ENCODE measurements at regions not wholly inside any gene's neighbourhood (a gene's known extent, or its start where the extent isn't known, plus 50 kb on each side); places are given as distances from the start of the nearest gene placed in this dataset.

GRCh38 chr2:19086231-19086651 lies 272.2 kb downstream of the OSR1 start:
- H2AFZ ChIP-seq (replicated peaks; ENCODE audit: low read length, poor library complexity), result no peak overlapping the region
- H2BK5ac ChIP-seq (ENCODE audit: low read depth, low read length, poor library complexity, severe bottlenecking), result no peak overlapping the region
- no peaks in the 10 kb centered on the region for H3K79me1 ChIP-seq (ENCODE audit: low read depth in 1 of 2, low read length in 2 of 2)
- H2BK20ac ChIP-seq (ENCODE audit: low read depth, low read length), result no peak overlapping the region
- no peak overlapping the region for H3K14ac ChIP-seq (replicated peaks; ENCODE audit: low read depth, low read length)
- ChIA-PET CTCF (no interaction called here), POLR2A (ENCODE audit: unreplicated experiment) (no interaction called here)
- no peak overlapping the region for H4K91ac ChIP-seq (ENCODE audit: insufficient read depth, low read depth, low read length)
- H3K9ac ChIP-seq (ENCODE audit: low read depth, low read length), result no peak overlapping the region
- no peaks in the 10 kb centered on the region for H4K20me1 ChIP-seq (ENCODE audit: insufficient read depth, low read length)
- H2AK5ac ChIP-seq (ENCODE audit: low read depth, low read length), result no peak overlapping the region
- no peak for TF ChIP-seq MXI1 (IDR thresholded peaks at IDR 0.05; ENCODE audit: borderline replicate concordance, low read depth, low read length)
- TF ChIP-seq NFE2L2 (IDR thresholded peaks at IDR 0.05; ENCODE audit: low read depth, low read length), result no peak
- TF ChIP-seq USF2 (IDR thresholded peaks at IDR 0.05; ENCODE audit: low read depth, low read length), result no peak
- no peak for TF ChIP-seq SMC3 (IDR thresholded peaks at IDR 0.05; ENCODE audit: low read depth, low read length)
- no peak for TF ChIP-seq RAD21 (IDR thresholded peaks at IDR 0.05; ENCODE audit: low read length)
- no peak for TF ChIP-seq RCOR1 (IDR thresholded peaks at IDR 0.05; ENCODE audit: insufficient replicate concordance, low read length)
- no peak for TF ChIP-seq MAZ (IDR thresholded peaks at IDR 0.05; ENCODE audit: borderline replicate concordance, low read depth, low read length)
- no peak for TF ChIP-seq RFX5 (IDR thresholded peaks at IDR 0.05; ENCODE audit: low read depth, low read length)
- no peak for TF ChIP-seq ELK1 (IDR thresholded peaks at IDR 0.05; ENCODE audit: borderline replicate concordance, low read depth, low read length)
- TF ChIP-seq FOS (IDR thresholded peaks at IDR 0.05; ENCODE audit: low read depth, low read length), result no peak
- TF ChIP-seq MAFK (IDR thresholded peaks at IDR 0.05; ENCODE audit: low read depth, low read length), result no peak
- no peak for TF ChIP-seq CTCF (conservative IDR thresholded peaks at IDR 0.05; ENCODE audit: low read depth, low read length)
- no peak for TF ChIP-seq POLR2A (IDR thresholded peaks at IDR 0.05; ENCODE audit: low read depth, low read length)
- no peak for TF ChIP-seq CHD1 (IDR thresholded peaks at IDR 0.05; ENCODE audit: low read depth, low read length)
- no peak for TF ChIP-seq CEBPB (IDR thresholded peaks at IDR 0.05; ENCODE audit: low read depth, low read length)
- TF ChIP-seq BHLHE40 (IDR thresholded peaks at IDR 0.05; ENCODE audit: low read depth, low read length), result no peak
- no peak overlapping the region for H2AK9ac ChIP-seq (replicated peaks; ENCODE audit: low read depth, low read length, poor library complexity)
- in situ Hi-C loops (cut with MboI; ENCODE audit: low sequenced_read_pairs) (no loop called here), intact Hi-C loops (cut with micrococcal nuclease) (no loop called here), dilution Hi-C loops (cut with HindIII; ENCODE audit: low sequenced_read_pairs, unreplicated experiment) (no loop called here)
- H2BK15ac ChIP-seq (ENCODE audit: low read depth, low read length), result no peak overlapping the region
- no peak overlapping the region for H3K18ac ChIP-seq (ENCODE audit: low read depth, low read length)
- no peak overlapping the region for H3K4ac ChIP-seq (ENCODE audit: low read depth, low read length)
- H3K4me3 ChIP-seq (ENCODE audit: insufficient read depth, low read depth, low read length), result no peak overlapping the region
- no peak overlapping the region for H4K8ac ChIP-seq (ENCODE audit: low read depth in 2 of 2, low read length in 2 of 2)
- no peaks in the 10 kb centered on the region for H3K36me3 ChIP-seq (ENCODE audit: control insufficient read depth, insufficient read depth, low read length)
- BruUV-seq (replicated peaks), result no TSS peak
- H3K27me3 ChIP-seq (ENCODE audit: control insufficient read depth, insufficient read depth, low read length), result no peaks in the 10 kb centered on the region
- H3K4me1 ChIP-seq (ENCODE audit: control insufficient read depth, insufficient read depth, low read length), result peaks cover 2% of the 10 kb centered on the region; the same call in 1 of the 2 replicates
- no peak overlapping the region for H3K23ac ChIP-seq (ENCODE audit: low read depth, low read length)
- DNase-seq (no peak), ATAC-seq (ENCODE audit: low read depth) (no peak)
- no peak overlapping the region for H3K27ac ChIP-seq (ENCODE audit: insufficient read depth, low read length)
- no peak overlapping the region for H3K56ac ChIP-seq (ENCODE audit: extremely low read depth, insufficient read depth, low read length)
- H3K9me1 ChIP-seq (ENCODE audit: insufficient read depth, low read length), result no peaks in the 10 kb centered on the region
- H3K9me3 ChIP-seq (ENCODE audit: control insufficient read depth, insufficient read depth, low read length), result no peaks in the 10 kb centered on the region
- no peak overlapping the region for H4K5ac ChIP-seq (ENCODE audit: low read depth, low read length)
- WGBS, 2 experiments (ENCODE audit: extremely low coverage in 2 of 2, insufficient read length in 1 of 2), result no CpG with 5 or more reads among the region's 3 CpGs
- H2BK120ac ChIP-seq (ENCODE audit: low read depth, low read length), result no peak overlapping the region
- H3K4me2 ChIP-seq (ENCODE audit: low read depth, low read length), result no peak overlapping the region

Data from IMR-90 (cell line).